OCI-LY7 (cell line): ENCODE measurements at regions not wholly inside any gene's neighbourhood (a gene's known extent, or its start where the extent isn't known, plus 50 kb on each side); places are given as distances from the start of the nearest gene placed in this dataset.

Experiments used
- BruUV-seq: library from RNA; stranded (reverse); fragments of 400-500 nt; replicated peaks from 2 replicates; lab custom pipeline; 2021; lab: Mats Ljungman, UMichigan
- CTCF ChIA-PET: fragments of 300-600 bp; sonication (Branson Sonifier 250); formaldehyde crosslinking; loops from one replicate; lab custom pipeline; 2022; ENCODE audit warnings: antibody characterized with exemption; ENCODE audit not compliant: unreplicated experiment; lab: Charles Lee
- POLR2A ChIA-PET: fragments of 300-600 bp; sonication (Branson Sonifier 250); formaldehyde crosslinking; loops from one replicate; lab custom pipeline; 2022; ENCODE audit warnings: antibody characterized with exemption; lab: Charles Lee
- DNase-seq: peaks from one replicate; pipeline ENCODE4 v3.0.0-alpha.2; 2015; ENCODE audit warnings: low spot score
- H2AFZ ChIP-seq: fragments of 200-600 bp; sonication (generic), shearing (Covaris generic); 2 replicates; pipeline ENCODE4 v1.6.1; 2014; ENCODE audit warnings: mild to moderate bottlenecking, antibody characterized with exemption, low read length, moderate library complexity
- H3K27ac ChIP-seq: fragments of 200-600 bp; sonication (generic); 2 replicates; pipeline ENCODE4 v1.5.1; 2014; ENCODE audit warnings: mixed run types, low read depth, mild to moderate bottlenecking, moderate library complexity, low read length, inconsistent platforms; ENCODE audit not compliant: poor library complexity, severe bottlenecking
- H3K36me3 ChIP-seq: fragments of 200-600 bp; sonication (generic); 2 replicates; pipeline ENCODE4 v1.6.1; 2014; ENCODE audit warnings: mild to moderate bottlenecking, antibody characterized with exemption, low read length, moderate library complexity, mixed read lengths; ENCODE audit not compliant: insufficient read depth
- H3K4me1 ChIP-seq: fragments of 200-600 bp; sonication (generic); 2 replicates; pipeline ENCODE4 v1.5.1; 2014; ENCODE audit warnings: mild to moderate bottlenecking, low read length; ENCODE audit not compliant: insufficient read depth, poor library complexity, severe bottlenecking
- H3K4me2 ChIP-seq: fragments of 200-600 bp; sonication (generic); 2 replicates; pipeline ENCODE4 v1.6.1; 2014; ENCODE audit warnings: mild to moderate bottlenecking, low read length
- H3K4me3 ChIP-seq: fragments of 200-600 bp; sonication (generic); 2 replicates; pipeline ENCODE4 v1.5.1; 2014; ENCODE audit warnings: mild to moderate bottlenecking, low read depth, low read length; ENCODE audit not compliant: poor library complexity, severe bottlenecking
- H3K79me2 ChIP-seq: fragments of 200-600 bp; sonication (generic); 2 replicates; pipeline ENCODE4 v1.6.1; 2016; ENCODE audit warnings: low read depth, mild to moderate bottlenecking, low read length, moderate library complexity, mixed read lengths; ENCODE audit not compliant: insufficient read depth
- H3K9me2 ChIP-seq: fragments of 200-600 bp; sonication (generic); 2 replicates; pipeline ENCODE4 v1.6.1; 2016; ENCODE audit warnings: mild to moderate bottlenecking, low read length, mixed read lengths; ENCODE audit not compliant: insufficient read depth
- H3K9me3 ChIP-seq: fragments of 200-600 bp; sonication (generic); 2 replicates; pipeline ENCODE4 v1.6.1; 2014; ENCODE audit warnings: mild to moderate bottlenecking, mixed run types, low read length, mixed read lengths
- H4K20me1 ChIP-seq: fragments of 200-600 bp; sonication (generic); 2 replicates; pipeline ENCODE4 v1.6.1; 2014; ENCODE audit warnings: mild to moderate bottlenecking, antibody characterized with exemption, low read length, moderate library complexity, mixed read lengths; ENCODE audit not compliant: insufficient read depth
- EZH2phosphoT487 ChIP-seq: fragments of 200-600 bp; sonication (generic); IDR thresholded peaks from 2 replicates; pipeline ENCODE4 v1.6.1; 2018; ENCODE audit warnings: low read depth, borderline replicate concordance, mild to moderate bottlenecking, mixed run types, antibody characterized with exemption, low read length, moderate library complexity, mixed read lengths
- intact Hi-C: fragments of 100-400 bp; cut with micrococcal nuclease; formaldehyde crosslinking; loops from one replicate; pipeline ENCODE4 v1.10.0; 2022; ENCODE audit not compliant: unreplicated experiment
- TF ChIP-seq, protein P1 (sequence below): fragments of 200-600 bp; sonication (generic); conservative IDR thresholded peaks from 2 replicates; pipeline ENCODE4 v1.5.1; 2014; ENCODE audit warnings: mild to moderate bottlenecking, antibody characterized with exemption, low read length, moderate library complexity, mixed read lengths

DNA sequence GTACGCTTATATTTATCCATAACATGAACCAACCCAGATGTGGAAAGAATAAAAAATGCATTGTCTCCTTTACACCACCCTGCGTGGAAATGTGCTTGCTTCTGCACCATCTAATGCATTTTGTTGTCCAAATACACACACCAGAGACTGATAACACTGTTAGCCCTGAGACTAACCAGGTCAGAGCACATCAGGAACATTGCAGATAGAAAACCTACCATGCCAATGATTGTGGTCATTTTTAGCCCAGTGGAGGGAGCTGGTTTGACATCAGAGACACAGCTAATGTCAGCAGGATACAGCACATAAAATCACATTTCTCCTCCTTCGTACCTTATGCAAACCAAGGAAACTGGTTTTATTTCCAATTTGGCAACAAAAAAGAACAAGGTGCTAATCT, 528.7 kb downstream of the DOK5 start:
- TF ChIP-seq, protein P1, sequence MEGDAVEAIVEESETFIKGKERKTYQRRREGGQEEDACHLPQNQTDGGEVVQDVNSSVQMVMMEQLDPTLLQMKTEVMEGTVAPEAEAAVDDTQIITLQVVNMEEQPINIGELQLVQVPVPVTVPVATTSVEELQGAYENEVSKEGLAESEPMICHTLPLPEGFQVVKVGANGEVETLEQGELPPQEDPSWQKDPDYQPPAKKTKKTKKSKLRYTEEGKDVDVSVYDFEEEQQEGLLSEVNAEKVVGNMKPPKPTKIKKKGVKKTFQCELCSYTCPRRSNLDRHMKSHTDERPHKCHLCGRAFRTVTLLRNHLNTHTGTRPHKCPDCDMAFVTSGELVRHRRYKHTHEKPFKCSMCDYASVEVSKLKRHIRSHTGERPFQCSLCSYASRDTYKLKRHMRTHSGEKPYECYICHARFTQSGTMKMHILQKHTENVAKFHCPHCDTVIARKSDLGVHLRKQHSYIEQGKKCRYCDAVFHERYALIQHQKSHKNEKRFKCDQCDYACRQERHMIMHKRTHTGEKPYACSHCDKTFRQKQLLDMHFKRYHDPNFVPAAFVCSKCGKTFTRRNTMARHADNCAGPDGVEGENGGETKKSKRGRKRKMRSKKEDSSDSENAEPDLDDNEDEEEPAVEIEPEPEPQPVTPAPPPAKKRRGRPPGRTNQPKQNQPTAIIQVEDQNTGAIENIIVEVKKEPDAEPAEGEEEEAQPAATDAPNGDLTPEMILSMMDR, result no peak
- no peak for TF ChIP-seq EZH2phosphoT487
- BruUV-seq, result no TSS peak
- Histone ChIP-seq H3K4me1 (no peaks in the 10 kb centered on the region), H2AFZ (no peak overlapping the region), H4K20me1 (no peaks in the 10 kb centered on the region), H3K27ac (no peak overlapping the region), H3K79me2 (no peaks in the 10 kb centered on the region), H3K9me2 (no peaks in the 10 kb centered on the region), H3K4me2 (no peak overlapping the region), H3K9me3 (no peaks in the 10 kb centered on the region), H3K4me3 (no peak overlapping the region), H3K36me3 (no peaks in the 10 kb centered on the region)
- POLR2A ChIA-PET, result no interaction called here
- DNase-seq, result no peak
- intact Hi-C loops, result no loop called here
- CTCF ChIA-PET, result no interaction called here

GRCh38 chr20:54995553-54995952, 520.2 kb downstream of the DOK5 start:
- no peaks in the 10 kb centered on the region for H3K9me3 ChIP-seq
- no peaks in the 10 kb centered on the region for H3K9me2 ChIP-seq
- no peaks in the 10 kb centered on the region for H3K79me2 ChIP-seq
- TF ChIP-seq, protein P1, result no peak
- TF ChIP-seq EZH2phosphoT487, result no peak
- H3K36me3 ChIP-seq, result no peaks in the 10 kb centered on the region
- no peak overlapping the region for H3K4me2 ChIP-seq
- H3K27ac ChIP-seq, result no peak overlapping the region
- H3K4me3 ChIP-seq, result no peak overlapping the region
- no TSS peak for BruUV-seq
- no peak for DNase-seq
- intact Hi-C loops, result no loop called here
- POLR2A ChIA-PET, result no interaction called here
- CTCF ChIA-PET, result no interaction called here
- H3K4me1 ChIP-seq, result no peaks in the 10 kb centered on the region
- H4K20me1 ChIP-seq, result no peaks in the 10 kb centered on the region
- no peak overlapping the region for H2AFZ ChIP-seq

DNA sequence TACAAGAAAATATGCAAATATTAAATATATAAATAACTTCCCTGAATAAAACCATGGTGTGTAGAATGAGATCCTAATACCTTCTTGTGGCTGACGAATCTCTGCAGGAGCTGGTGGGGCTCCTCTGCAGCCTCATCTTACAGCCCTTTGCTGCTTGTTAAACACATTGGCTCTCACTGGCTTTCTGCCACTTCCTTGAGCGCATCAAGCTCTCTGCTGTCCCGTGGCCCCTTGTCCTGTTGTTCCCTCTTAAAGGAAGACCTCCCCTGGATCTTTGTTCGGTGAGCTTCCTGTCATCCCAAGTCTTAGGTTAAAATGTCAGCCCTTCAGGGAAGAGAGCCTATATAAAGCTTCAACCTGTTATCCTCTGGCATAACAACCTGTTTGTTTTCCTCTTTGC, 519.6 kb downstream of the DOK5 start:
- Histone ChIP-seq H3K4me2 (no peak overlapping the region), H4K20me1 (no peaks in the 10 kb centered on the region), H3K27ac (no peak overlapping the region), H3K9me3 (no peaks in the 10 kb centered on the region), H3K36me3 (no peaks in the 10 kb centered on the region), H3K79me2 (no peaks in the 10 kb centered on the region), H3K4me3 (no peak overlapping the region), H3K4me1 (no peaks in the 10 kb centered on the region), H3K9me2 (no peaks in the 10 kb centered on the region), H2AFZ (no peak overlapping the region)
- ChIA-PET CTCF (no interaction called here), POLR2A (no interaction called here)
- DNase-seq, result no peak
- intact Hi-C loops, result no loop called here
- TF ChIP-seq, protein P1, result no peak
- TF ChIP-seq EZH2phosphoT487, result no peak
- BruUV-seq, result no TSS peak
